Upper lobe of right lung (tissue), 1 donor: ENCODE measurements at regions not wholly inside any gene's neighbourhood (a gene's known extent, or its start where the extent isn't known, plus 50 kb on each side); places are given as distances from the start of the nearest gene placed in this dataset.
A peak's percentile ranks its signal among the peaks of the same experiment; 100 is the strongest.

Source experiments
- ATAC-seq: fragments of 200-7000 bp; cut with Tn5 transposase; one replicate; pipeline ENCODE4 v1.9.1; 2020; ENCODE audit warnings: mild to moderate bottlenecking, moderate library complexity
- DNase-seq: peaks from one replicate; pipeline ENCODE4 v3.0.0-alpha.2; 2020
- H3K27ac ChIP-seq: fragments of 200-600 bp; one replicate; pipeline ENCODE4 v1.8.0; 2022
- H3K27me3 ChIP-seq: fragments of 200-600 bp; one replicate; pipeline ENCODE4 v1.8.0; 2022; ENCODE audit warnings: mild to moderate bottlenecking
- H3K36me3 ChIP-seq: fragments of 200-600 bp; one replicate; pipeline ENCODE4 v1.8.0; 2022
- H3K4me1 ChIP-seq: fragments of 200-600 bp; one replicate; pipeline ENCODE4 v1.8.0; 2022
- H3K4me3 ChIP-seq: fragments of 200-600 bp; one replicate; pipeline ENCODE4 v1.8.0; 2022; ENCODE audit warnings: mild to moderate bottlenecking
- H3K9me3 ChIP-seq: fragments of 200-600 bp; one replicate; pipeline ENCODE4 v1.8.0; 2022
- intact Hi-C: fragments of 100-400 bp; cut with DNase I; formaldehyde crosslinking; loops from one replicate; pipeline ENCODE4 v1.11.0; 2022
- TF ChIP-seq, protein P1 (sequence below): fragments of 200-600 bp; IDR thresholded peaks from one replicate; pipeline ENCODE4 v1.8.0; 2022; ENCODE audit warnings: antibody characterized with exemption
- donor health status: DM: no; HTN: yes; CAD: no; lungs with severe emphysema.

DNA sequence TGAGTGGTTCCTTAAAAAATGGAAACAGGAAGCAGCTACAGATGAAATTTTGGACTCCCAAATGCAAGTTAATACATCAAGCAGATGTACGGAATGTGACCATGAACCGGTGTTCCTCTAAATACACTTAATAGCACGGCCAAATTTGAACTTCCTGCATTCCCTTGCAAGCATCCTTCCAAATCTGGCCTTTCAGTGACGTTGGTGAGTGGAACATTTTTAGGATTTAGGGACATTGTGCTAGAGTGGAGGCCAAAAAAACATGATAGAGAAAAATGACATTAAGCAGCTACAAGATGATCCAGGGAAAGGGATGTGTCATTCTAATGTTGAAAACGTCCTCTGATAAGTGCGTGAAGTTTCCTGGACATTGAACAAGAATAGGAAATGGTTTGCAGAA, 62.1 kb downstream of the CTAGE1 start:
- no peaks in the 10 kb centered on the region for H3K36me3 ChIP-seq
- H3K9me3 ChIP-seq: no peaks in the 10 kb centered on the region
- TF ChIP-seq, protein P1, sequence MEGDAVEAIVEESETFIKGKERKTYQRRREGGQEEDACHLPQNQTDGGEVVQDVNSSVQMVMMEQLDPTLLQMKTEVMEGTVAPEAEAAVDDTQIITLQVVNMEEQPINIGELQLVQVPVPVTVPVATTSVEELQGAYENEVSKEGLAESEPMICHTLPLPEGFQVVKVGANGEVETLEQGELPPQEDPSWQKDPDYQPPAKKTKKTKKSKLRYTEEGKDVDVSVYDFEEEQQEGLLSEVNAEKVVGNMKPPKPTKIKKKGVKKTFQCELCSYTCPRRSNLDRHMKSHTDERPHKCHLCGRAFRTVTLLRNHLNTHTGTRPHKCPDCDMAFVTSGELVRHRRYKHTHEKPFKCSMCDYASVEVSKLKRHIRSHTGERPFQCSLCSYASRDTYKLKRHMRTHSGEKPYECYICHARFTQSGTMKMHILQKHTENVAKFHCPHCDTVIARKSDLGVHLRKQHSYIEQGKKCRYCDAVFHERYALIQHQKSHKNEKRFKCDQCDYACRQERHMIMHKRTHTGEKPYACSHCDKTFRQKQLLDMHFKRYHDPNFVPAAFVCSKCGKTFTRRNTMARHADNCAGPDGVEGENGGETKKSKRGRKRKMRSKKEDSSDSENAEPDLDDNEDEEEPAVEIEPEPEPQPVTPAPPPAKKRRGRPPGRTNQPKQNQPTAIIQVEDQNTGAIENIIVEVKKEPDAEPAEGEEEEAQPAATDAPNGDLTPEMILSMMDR: no peak
- no peaks in the 10 kb centered on the region for H3K4me1 ChIP-seq
- H3K4me3 ChIP-seq: no peak overlapping the region
- ATAC-seq (no peak), DNase-seq (no peak)
- intact Hi-C loops: no loop called here
- H3K27me3 ChIP-seq: no peaks in the 10 kb centered on the region
- no peak overlapping the region for H3K27ac ChIP-seq

DNA sequence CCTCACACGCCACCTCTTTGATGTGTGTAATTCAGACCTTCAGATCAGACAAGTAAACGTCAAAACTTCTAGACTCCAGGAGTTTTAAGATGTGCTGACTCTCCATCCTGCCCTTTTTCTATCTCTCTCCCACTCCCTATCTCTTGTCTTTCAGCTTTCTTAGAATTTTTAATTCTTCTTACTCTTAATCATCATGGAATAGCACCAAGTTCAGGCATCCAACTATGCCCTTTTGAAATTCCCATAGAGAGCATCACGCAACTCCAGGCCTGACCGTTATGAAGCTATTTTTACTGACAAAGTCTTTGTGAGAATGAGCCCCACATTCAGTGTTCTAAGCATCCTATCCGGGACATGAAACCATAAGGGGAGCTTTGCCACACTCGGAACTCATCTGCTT, 62.6 kb downstream of the CTAGE1 start:
- TF ChIP-seq, protein P1: no peak
- no peaks in the 10 kb centered on the region for H3K36me3 ChIP-seq
- intact Hi-C loops: no loop called here
- H3K27ac ChIP-seq: no peak overlapping the region
- no peak for ATAC-seq
- no peaks in the 10 kb centered on the region for H3K9me3 ChIP-seq
- no peak for DNase-seq
- H3K27me3 ChIP-seq: no peaks in the 10 kb centered on the region
- H3K4me3 ChIP-seq: no peak overlapping the region
- H3K4me1 ChIP-seq: no peaks in the 10 kb centered on the region

DNA sequence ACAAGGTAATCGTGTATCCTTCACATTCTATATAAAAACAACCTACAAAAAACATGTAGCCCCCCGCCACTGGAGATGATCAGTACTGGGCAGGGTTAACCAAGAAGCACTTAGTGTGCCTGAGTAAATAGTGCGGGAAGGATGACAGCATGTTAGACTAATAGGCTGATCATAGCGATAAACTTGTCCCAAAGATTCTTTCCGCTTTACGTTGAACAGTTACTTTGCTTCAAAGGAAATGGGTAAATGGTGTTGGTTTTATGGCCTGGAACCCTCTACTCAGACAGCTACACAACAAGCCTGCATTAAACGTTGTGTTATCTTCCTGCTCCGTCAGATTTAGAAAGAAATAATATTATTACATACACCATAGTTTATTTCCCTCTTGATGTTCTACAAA, 67.7 kb downstream of the CTAGE1 start:
- Histone ChIP-seq H3K4me1 (peaks cover 33% of the 10 kb centered on the region), H3K27me3 (peaks cover 5% of the 10 kb centered on the region), H3K36me3 (no peaks in the 10 kb centered on the region), H3K9me3 (no peaks in the 10 kb centered on the region), H3K27ac (peak overlapping the region; percentile 25), H3K4me3 (no peak overlapping the region)
- no peak for DNase-seq
- intact Hi-C loops: no loop called here
- no peak for ATAC-seq
- TF ChIP-seq, protein P1: no peak

DNA sequence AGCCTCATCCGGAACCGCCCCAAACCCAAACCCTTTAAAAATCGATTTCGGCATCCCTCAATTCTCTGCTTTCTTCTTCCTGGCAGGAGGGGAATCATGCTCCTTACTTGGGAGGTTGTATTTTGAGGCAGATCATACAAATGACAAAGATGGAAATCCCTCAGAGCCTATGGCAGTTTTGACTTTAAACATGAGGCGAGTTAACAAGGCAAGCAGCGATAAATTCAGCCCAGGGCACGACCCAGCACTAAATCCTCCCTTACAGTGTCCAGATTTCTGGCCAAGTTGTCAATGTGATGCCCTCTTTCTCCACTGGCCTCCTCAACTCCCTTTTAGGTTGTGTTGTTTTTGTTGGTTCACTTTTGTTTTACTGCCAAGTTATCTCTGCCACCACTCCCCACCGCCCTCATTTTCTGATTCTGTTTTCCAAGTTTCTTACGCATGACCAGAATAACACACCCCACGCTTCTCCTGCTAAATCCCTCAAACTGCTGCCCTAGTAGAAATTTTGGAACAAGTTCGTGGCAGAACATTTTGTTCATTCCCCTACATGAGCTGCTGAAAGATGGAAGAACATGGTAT, 68.3 kb downstream of the CTAGE1 start:
- peak overlapping the region; percentile 86 for H3K27ac ChIP-seq
- no peaks in the 10 kb centered on the region for H3K36me3 ChIP-seq
- intact Hi-C loops: no loop called here
- ATAC-seq (no peak), DNase-seq (no peak)
- peaks cover 33% of the 10 kb centered on the region for H3K4me1 ChIP-seq
- H3K4me3 ChIP-seq: peak overlapping the region; percentile 56
- peaks cover 5% of the 10 kb centered on the region for H3K27me3 ChIP-seq
- no peaks in the 10 kb centered on the region for H3K9me3 ChIP-seq
- TF ChIP-seq, protein P1: no peak

DNA sequence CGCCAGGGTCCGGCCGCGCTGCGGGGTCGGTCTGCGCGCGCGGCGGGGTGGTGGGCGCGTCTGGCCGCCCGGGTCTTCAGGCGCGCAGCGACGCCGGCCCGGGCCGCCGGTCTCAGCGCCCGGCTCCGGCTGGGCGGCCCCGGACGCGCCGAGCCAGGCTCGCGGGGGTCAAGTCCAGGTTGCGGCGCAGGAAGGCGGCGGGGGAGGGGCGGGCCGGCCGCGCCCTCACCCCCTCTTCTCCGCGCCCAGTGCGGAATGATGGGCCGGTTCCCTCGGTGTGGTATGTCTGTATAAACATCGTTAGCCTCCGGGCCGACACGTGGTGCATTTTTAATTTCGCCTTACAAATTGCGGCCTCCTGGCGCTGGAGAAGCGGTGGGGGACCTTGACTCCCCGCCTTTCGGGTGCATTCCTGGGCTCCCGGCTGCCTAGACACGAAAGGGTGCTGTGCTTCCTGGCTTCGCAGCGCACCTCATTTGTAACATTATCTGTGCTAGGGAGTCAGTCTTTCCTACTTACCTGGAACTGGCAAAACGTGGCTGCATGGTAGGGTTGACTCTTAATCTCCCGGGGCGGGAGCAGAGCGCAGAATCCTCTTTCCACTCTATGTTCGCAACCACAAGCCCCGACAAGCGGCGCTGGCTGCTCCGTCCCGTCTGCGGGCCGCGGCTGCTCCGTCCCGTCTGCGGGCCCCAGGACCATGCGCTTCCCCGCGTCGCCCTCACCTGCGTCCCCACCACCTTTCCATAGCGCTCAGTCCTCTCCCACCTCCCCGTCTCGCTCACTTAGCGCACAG, 69.0 kb downstream of the CTAGE1 start:
- TF ChIP-seq, protein P1: no peak
- DNase-seq (peak; percentile 87), ATAC-seq (peak; percentile 89)
- Histone ChIP-seq H3K27ac (peak overlapping the region; percentile 86), H3K4me1 (peaks cover 33% of the 10 kb centered on the region), H3K4me3 (peak overlapping the region; percentile 56), H3K27me3 (peaks cover 5% of the 10 kb centered on the region), H3K9me3 (no peaks in the 10 kb centered on the region), H3K36me3 (no peaks in the 10 kb centered on the region)
- intact Hi-C loops: no loop called here
